HG03196 (cell line): ENCODE measurements at regions not wholly inside any gene's neighbourhood (a gene's known extent, or its start where the extent isn't known, plus 50 kb on each side); places are given as distances from the start of the nearest gene placed in this dataset.
"Not testable (repeated sequence)": the region's sequence is repeated elsewhere in the genome, so short reads cannot be mapped to it uniquely, and the experiment has no call there.

Experiments used
- ATAC-seq: cut with Tn5 transposase; IDR thresholded peaks from one replicate; pipeline ENCODE4 v1.9.1; 2021; ENCODE audit not compliant: unreplicated experiment

- no peak for ATAC-seq
Observed at GRCh38 chr10:28892818-28893547, 215.7 kb downstream of the BAMBI start.

DNA sequence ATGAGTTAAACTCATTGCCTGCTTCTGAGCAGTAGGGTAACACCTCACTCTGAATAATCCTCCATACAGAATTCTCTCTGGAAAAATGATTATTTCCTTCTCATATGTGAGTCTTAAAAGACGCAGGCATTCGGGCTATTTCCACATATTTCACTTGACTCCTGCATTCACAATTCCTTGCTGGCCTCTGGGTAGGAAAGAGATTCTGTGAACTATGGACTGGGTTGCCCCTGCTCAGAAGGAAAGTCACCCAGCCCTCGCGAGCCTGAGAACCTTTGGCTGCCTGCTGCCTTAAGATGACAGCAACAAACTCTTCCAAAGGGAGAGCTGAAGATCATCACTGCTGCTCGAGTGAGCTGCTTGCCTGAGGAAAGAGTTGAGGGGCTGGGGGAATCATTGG, 216.8 kb downstream of the BAMBI start:
- ATAC-seq = no peak

- not testable (repeated sequence) for ATAC-seq
Observed at GRCh38 chr10:28895671-28896070, 218.3 kb downstream of the BAMBI start.

DNA sequence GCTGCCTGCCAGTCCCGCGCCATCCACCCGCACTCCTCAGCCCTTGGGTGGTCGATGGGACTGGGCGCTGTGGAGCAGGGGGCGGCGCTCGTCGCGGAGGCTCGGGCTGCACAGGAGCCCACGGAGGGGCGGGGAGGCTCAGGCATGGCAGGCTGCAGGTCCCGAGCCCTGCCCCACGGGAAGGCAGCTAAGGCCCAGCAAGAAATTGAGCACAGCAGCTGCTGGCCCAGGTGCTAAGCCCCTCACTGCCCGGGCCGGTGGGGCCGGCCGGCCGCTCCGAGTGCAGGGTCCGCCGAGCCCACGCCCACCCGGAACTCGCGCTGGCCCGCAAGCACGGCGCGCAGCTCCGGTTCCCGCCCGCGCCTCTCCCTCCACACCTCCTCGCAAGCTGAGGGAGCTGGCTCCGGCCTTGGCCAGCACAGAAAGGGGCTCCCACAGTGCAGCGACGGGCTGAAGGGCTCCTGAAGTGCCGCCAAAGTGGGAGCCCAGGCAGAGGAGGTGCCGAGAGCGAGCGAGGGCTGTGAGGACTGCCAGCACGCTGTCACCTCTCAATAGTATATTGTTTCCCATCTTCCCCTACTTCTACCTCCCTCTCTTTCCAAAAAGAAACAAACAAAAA, 219.6 kb downstream of the BAMBI start:
- not testable (repeated sequence) for ATAC-seq

GRCh38 chr10:28897617-28898464, 220.5 kb downstream of the BAMBI start:
- ATAC-seq = no peak

DNA sequence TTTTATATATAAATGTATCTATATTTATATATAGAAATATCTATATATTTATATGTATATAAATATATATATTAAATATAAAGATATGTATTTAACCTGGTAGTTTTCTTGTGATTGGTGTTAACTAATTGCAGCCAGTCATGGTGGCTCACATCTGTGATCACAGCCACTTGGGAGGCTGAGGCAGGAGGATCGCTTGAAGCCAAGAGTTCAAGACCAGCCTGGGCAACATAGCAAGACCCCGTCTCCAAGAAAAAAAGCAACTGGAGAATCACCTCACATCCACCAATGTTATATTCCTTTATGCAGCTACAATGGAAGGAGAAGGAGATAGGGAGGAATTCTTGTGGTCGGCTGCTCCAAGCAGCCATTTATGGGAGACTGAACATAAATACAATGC, 224.9 kb downstream of the BAMBI start:
- ATAC-seq = no peak

GRCh38 chr10:28903063-28903462, 225.7 kb downstream of the BAMBI start:
- ATAC-seq = no peak

- no peak for ATAC-seq
Observed at GRCh38 chr10:28903736-28904135, 226.4 kb downstream of the BAMBI start.

- ATAC-seq = no peak
Observed at GRCh38 chr10:28905371-28905770, 228.1 kb downstream of the BAMBI start.

- no peak for ATAC-seq
Observed at GRCh38 chr10:28906011-28906411, 228.7 kb downstream of the BAMBI start.

- no peak for ATAC-seq
Observed at GRCh38 chr10:28906415-28906814, 229.1 kb downstream of the BAMBI start.

- ATAC-seq = no peak
Observed at GRCh38 chr10:28906934-28907333, 229.6 kb downstream of the BAMBI start.

- ATAC-seq = no peak
Observed at GRCh38 chr10:28909875-28910274, 232.6 kb downstream of the BAMBI start.

GRCh38 chr10:28910956-28911355, 233.6 kb downstream of the BAMBI start:
- ATAC-seq = no peak

- ATAC-seq = not testable (repeated sequence)
Observed at GRCh38 chr10:28911511-28911910, 234.2 kb downstream of the BAMBI start.

DNA sequence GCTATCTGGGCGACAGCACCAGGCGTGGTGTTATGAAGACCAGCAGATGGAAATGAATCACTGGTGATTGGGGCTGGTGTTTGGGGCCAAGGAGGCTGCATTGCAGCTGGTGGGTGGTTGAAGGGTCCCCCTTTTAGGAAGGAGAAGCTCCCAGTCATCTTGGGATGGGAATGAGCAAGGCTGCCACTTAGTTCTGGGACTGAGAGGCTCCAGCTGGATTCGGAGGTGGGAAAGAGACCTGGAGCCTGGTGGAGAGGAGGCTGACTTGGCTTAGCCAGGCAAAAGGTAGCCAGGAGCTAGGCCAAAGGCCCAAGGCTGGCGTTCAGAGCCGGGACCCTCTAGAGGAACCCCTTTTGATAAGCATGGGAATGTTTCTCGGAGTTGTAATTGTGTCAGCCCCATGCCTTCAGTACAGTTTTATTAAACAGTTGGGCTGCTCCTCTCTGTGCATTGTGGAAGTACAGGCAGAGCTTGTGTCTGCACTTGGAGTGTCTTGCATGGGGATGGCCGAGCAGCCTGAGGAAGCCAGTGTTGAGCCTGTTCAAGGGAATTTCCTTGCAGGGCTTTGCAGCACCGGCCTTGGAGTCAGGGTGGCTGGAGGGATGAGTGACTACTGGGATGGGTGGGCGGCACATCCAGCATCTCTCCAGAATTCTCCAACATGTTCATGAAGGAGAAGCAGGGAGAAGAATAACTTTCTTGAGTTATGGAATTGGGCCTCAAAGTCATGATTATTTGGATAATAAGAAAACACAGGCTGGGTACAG, 234.9 kb downstream of the BAMBI start:
- ATAC-seq = no peak

GRCh38 chr10:28913436-28914237, 236.3 kb downstream of the BAMBI start:
- no peak for ATAC-seq

- ATAC-seq = no peak
Observed at GRCh38 chr10:28914701-28915100, 237.4 kb downstream of the BAMBI start.

- ATAC-seq = no peak
Observed at GRCh38 chr10:28915989-28916588, 238.8 kb downstream of the BAMBI start.

- no peak for ATAC-seq
Observed at GRCh38 chr10:28920091-28920490, 242.8 kb downstream of the BAMBI start.
